HCT116 (cell line): ENCODE measurements at regions not wholly inside any gene's neighbourhood (a gene's known extent, or its start where the extent isn't known, plus 50 kb on each side); places are given as distances from the start of the nearest gene placed in this dataset.

Source experiments
- ATAC-seq: fragments of 200-7000 bp; cut with Tn5 transposase; 2 replicates; pipeline ENCODE4 v1.9.1; 2020; ENCODE audit warnings: mild to moderate bottlenecking, moderate library complexity
- BruUV-seq: library from RNA; stranded (reverse); fragments of 400-500 nt; replicated peaks from 2 replicates; lab custom pipeline; 2021; lab: Mats Ljungman, UMichigan
- CTCF ChIA-PET: fragments of 300-600 bp; sonication (Branson Sonifier 250); formaldehyde crosslinking; loops from one replicate; lab custom pipeline; 2021; ENCODE audit warnings: antibody characterized with exemption; lab: Charles Lee
- POLR2A ChIA-PET: fragments of 300-600, 350-600 bp; sonication (Branson Sonifier 250); formaldehyde crosslinking; loops from one replicate; lab custom pipeline; 2021; ENCODE audit warnings: antibody characterized with exemption; lab: Charles Lee
- RAD21 ChIA-PET, 2 experiments: fragments of 300-600 bp; sonication (Branson Sonifier 250); formaldehyde crosslinking; loops; one replicate each; lab custom pipeline; 2023; ENCODE audit warnings: low total read pairs in 2 of 2; ENCODE audit not compliant: uncharacterized antibody in 2 of 2, unreplicated experiment in 2 of 2, low non-redundant PET in 1 of 2; lab: Charles Lee
- DNase-seq: peaks from one replicate; pipeline ENCODE4 v3.0.0-alpha.2; 2010; ENCODE audit warnings: low read depth, low spot score
- H2AFZ ChIP-seq: fragments of 200-600 bp; shearing (Covaris generic), sonication (generic); 2 replicates; pipeline ENCODE4 v1.6.1; 2017; ENCODE audit warnings: low read depth, mixed run types, mixed read lengths, antibody characterized with exemption, low read length; ENCODE audit not compliant: poor library complexity, severe bottlenecking
- H3K27ac ChIP-seq: 2 replicates; pipeline ENCODE4 v1.5.1; 2012; ENCODE audit warnings: low read depth, low read length
- H3K27me3 ChIP-seq: fragments of 200-600 bp; sonication (generic); 2 replicates; pipeline ENCODE4 v1.6.1; 2016; ENCODE audit warnings: mixed run types, low read length, mixed read lengths; ENCODE audit not compliant: insufficient read depth
- H3K36me3 ChIP-seq, 2 experiments: fragments of 200-500 bp in 1 of 2; fragments of 200-600 bp in 1 of 2; sonication (Bioruptor generic) in 1 of 2; sonication (generic) in 1 of 2; 2 replicates each; pipeline versions ENCODE4 v1.5.1 to v1.6.1; 2014 to 2016; ENCODE audit warnings: low read length in 2 of 2, inconsistent platforms in 1 of 2, mixed read lengths in 1 of 2, mixed run types in 1 of 2; ENCODE audit not compliant: insufficient read depth in 2 of 2, control insufficient read depth in 1 of 2
- H3K4me1 ChIP-seq, 2 experiments: fragments of 200-600 bp in 1 of 2; sonication (generic) in 1 of 2; 2 replicates each; pipeline versions ENCODE4 v1.5.1 to v1.6.1; 2012 to 2017; ENCODE audit warnings: low read length in 2 of 2, inconsistent platforms in 1 of 2, mild to moderate bottlenecking in 1 of 2, mixed read lengths in 1 of 2, mixed run types in 1 of 2, moderate library complexity in 1 of 2; ENCODE audit not compliant: insufficient read depth in 2 of 2, control insufficient read depth in 1 of 2
- H3K4me2 ChIP-seq: fragments of 200-600 bp; sonication (generic); 2 replicates; pipeline ENCODE4 v1.6.1; 2017; ENCODE audit warnings: mixed run types, low read length, mixed read lengths
- H3K4me3 ChIP-seq, 2 experiments: fragments of 200-600 bp in 1 of 2; sonication (generic) in 1 of 2; replicated peaks in 1 of 2; 2 replicates each; pipeline ENCODE4 v1.5.1; 2011 to 2016; ENCODE audit warnings: low read length in 2 of 2, control low read depth in 1 of 2, low read depth in 1 of 2, mild to moderate bottlenecking in 1 of 2, mixed read lengths in 1 of 2, mixed run types in 1 of 2
- H3K79me2 ChIP-seq: fragments of 200-600 bp; sonication (generic); 2 replicates; pipeline ENCODE4 v1.6.1; 2017; ENCODE audit warnings: mild to moderate bottlenecking, mixed run types, low read length, moderate library complexity, mixed read lengths; ENCODE audit not compliant: insufficient read depth
- H3K9ac ChIP-seq: fragments of 200-600 bp; sonication (generic); 2 replicates; pipeline ENCODE4 v1.6.1; 2016; ENCODE audit warnings: low read length, mixed read lengths
- H3K9me2 ChIP-seq: fragments of 200-600 bp; sonication (generic), shearing (Covaris generic); 2 replicates; pipeline ENCODE4 v1.6.1; 2017; ENCODE audit warnings: mixed run types, mild to moderate bottlenecking, moderate library complexity; ENCODE audit not compliant: insufficient read depth
- H3K9me3 ChIP-seq, 2 experiments: fragments of 200-500 bp in 1 of 2; fragments of 200-600 bp in 1 of 2; sonication (Bioruptor generic) in 1 of 2; sonication (generic) in 1 of 2; 2 replicates each; pipeline ENCODE4 v1.6.1; 2014 to 2017; ENCODE audit warnings: low read length in 2 of 2, mixed read lengths in 2 of 2, inconsistent platforms in 1 of 2, low read depth in 1 of 2, mild to moderate bottlenecking in 1 of 2, mixed run types in 1 of 2, moderate library complexity in 1 of 2; ENCODE audit not compliant: control insufficient read depth in 1 of 2, insufficient read depth in 1 of 2
- H4K20me1 ChIP-seq: fragments of 200-600 bp; sonication (generic), shearing (Covaris generic); 2 replicates; pipeline ENCODE4 v1.6.1; 2017; ENCODE audit warnings: mixed run types, mild to moderate bottlenecking, moderate library complexity; ENCODE audit not compliant: insufficient read depth
- ATF3 ChIP-seq: IDR thresholded peaks from 2 replicates; pipeline ENCODE4 v1.6.1; 2012
- MAX ChIP-seq: IDR thresholded peaks from 2 replicates; pipeline ENCODE4 v1.6.1; 2012
- RAD21 ChIP-seq: IDR thresholded peaks from 2 replicates; pipeline ENCODE4 v1.6.1; 2012; ENCODE audit warnings: low read depth, mild to moderate bottlenecking
- REST ChIP-seq: IDR thresholded peaks from 2 replicates; pipeline ENCODE4 v1.6.1; 2012; ENCODE audit warnings: low read depth
- SIN3A ChIP-seq: IDR thresholded peaks from 2 replicates; pipeline ENCODE4 v1.6.1; 2012; ENCODE audit warnings: low read depth
- TCF7L2 ChIP-seq: IDR thresholded peaks from 2 replicates; pipeline ENCODE4 v1.7.0; 2011; ENCODE audit warnings: borderline replicate concordance, inconsistent platforms; ENCODE audit not compliant: insufficient read depth, insufficient read length; ENCODE audit errors: extremely low read depth
- YY1 ChIP-seq: IDR thresholded peaks from 2 replicates; pipeline ENCODE4 v1.6.1; 2011; ENCODE audit warnings: low read length, low read depth, moderate library complexity, mild to moderate bottlenecking; ENCODE audit not compliant: insufficient replicate concordance; ENCODE audit errors: extremely low read depth
- intact Hi-C: fragments of 100-400 bp; cut with micrococcal nuclease; formaldehyde crosslinking; loops from 2 replicates; pipeline ENCODE4 v1.10.0; 2022

- H2AFZ ChIP-seq = no peak overlapping the region
- no TSS peak for BruUV-seq
- no peak overlapping the region for H3K9ac ChIP-seq
- H3K27ac ChIP-seq = no peak overlapping the region
- POLR2A ChIA-PET = no interaction called here
- no peak for TF ChIP-seq RAD21
- TF ChIP-seq TCF7L2 = no peak
- TF ChIP-seq YY1 = no peak
- no peak for TF ChIP-seq MAX
- TF ChIP-seq SIN3A = no peak
- no peak for TF ChIP-seq ATF3
- H3K36me3 ChIP-seq = no peaks in the 10 kb centered on the region
- H3K27me3 ChIP-seq = 0 out of 2 replicates have a peak, but pooled peaks cover 3% of the 10 kb centered on the region
- intact Hi-C loops = no loop called here
- ATAC-seq (no peak), DNase-seq (no peak)
- H3K4me1 ChIP-seq = no peaks in the 10 kb centered on the region
- no peaks in the 10 kb centered on the region for H4K20me1 ChIP-seq
- CTCF ChIA-PET = no interaction called here
- H3K79me2 ChIP-seq = no peaks in the 10 kb centered on the region
- RAD21 ChIA-PET = no interaction called here
- no peaks in the 10 kb centered on the region for H3K9me3 ChIP-seq
- no peak overlapping the region for H3K4me3 ChIP-seq
- H3K4me2 ChIP-seq = no peak overlapping the region
- no peaks in the 10 kb centered on the region for H3K9me2 ChIP-seq
Observed at GRCh38 chr2:128392207-128392606, 73.5 kb upstream of the HS6ST1 start.

- no TSS peak for BruUV-seq
- H4K20me1 ChIP-seq = no peaks in the 10 kb centered on the region
- intact Hi-C loops = no loop called here
- no peak overlapping the region for H2AFZ ChIP-seq
- no peak overlapping the region for H3K27ac ChIP-seq
- no peak overlapping the region for H3K9ac ChIP-seq
- H3K4me3 ChIP-seq = no peak overlapping the region
- ATAC-seq (no peak), DNase-seq (no peak)
- POLR2A ChIA-PET = no interaction called here
- no peaks in the 10 kb centered on the region for H3K4me1 ChIP-seq
- no peaks in the 10 kb centered on the region for H3K9me3 ChIP-seq
- H3K27me3 ChIP-seq = 0 out of 2 replicates have a peak, but pooled peaks cover 3% of the 10 kb centered on the region
- no peaks in the 10 kb centered on the region for H3K79me2 ChIP-seq
- CTCF ChIA-PET = no interaction called here
- TF ChIP-seq YY1 (no peak), REST (no peak)
- H3K9me2 ChIP-seq = no peaks in the 10 kb centered on the region
- RAD21 ChIA-PET = no interaction called here
- no peaks in the 10 kb centered on the region for H3K36me3 ChIP-seq
- H3K4me2 ChIP-seq = no peak overlapping the region
Observed at GRCh38 chr2:128394007-128394730, 75.5 kb upstream of the HS6ST1 start.
